ENCODE measurements at regions not wholly inside any gene's neighbourhood (a gene's known extent, or its start where the extent isn't known, plus 50 kb on each side); places are given as distances from the start of the nearest gene placed in this dataset.

DNA sequence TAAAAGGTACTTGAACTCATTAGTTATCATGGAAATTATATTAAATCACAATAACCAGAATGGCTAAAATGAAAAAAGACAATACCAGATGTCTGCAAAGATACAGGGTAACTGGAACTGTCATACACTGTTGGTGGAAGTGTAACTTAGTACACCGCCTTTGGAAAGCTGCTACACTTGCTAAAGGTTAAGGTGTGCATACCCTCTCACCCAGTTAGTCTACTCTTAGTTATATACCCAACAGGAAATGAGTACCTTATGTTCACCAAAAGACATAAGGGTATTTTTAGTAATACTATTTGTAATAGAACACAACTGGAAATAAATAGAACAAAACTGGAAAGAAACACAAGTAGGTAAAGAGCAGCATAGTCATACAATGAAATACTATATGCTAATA, 155.8 kb upstream of the THUMPD2 start:
- TF ChIP-seq CTCF (conservative IDR thresholded peaks at IDR 0.05 in 1 of 2, IDR thresholded peaks at IDR 0.05 in 1 of 2; ENCODE audit: extremely low read depth in 1 of 2, insufficient read depth in 1 of 2, low read depth in 1 of 2, low read length in 2 of 2): no peak
- TF ChIP-seq EZH2 (IDR thresholded peaks at IDR 0.05; ENCODE audit: borderline replicate concordance, low read length): no peak

Measured in mammary epithelial cell (primary cell).